ENCODE measurements at regions not wholly inside any gene's neighbourhood (a gene's known extent, or its start where the extent isn't known, plus 50 kb on each side); places are given as distances from the start of the nearest gene placed in this dataset.

DNA sequence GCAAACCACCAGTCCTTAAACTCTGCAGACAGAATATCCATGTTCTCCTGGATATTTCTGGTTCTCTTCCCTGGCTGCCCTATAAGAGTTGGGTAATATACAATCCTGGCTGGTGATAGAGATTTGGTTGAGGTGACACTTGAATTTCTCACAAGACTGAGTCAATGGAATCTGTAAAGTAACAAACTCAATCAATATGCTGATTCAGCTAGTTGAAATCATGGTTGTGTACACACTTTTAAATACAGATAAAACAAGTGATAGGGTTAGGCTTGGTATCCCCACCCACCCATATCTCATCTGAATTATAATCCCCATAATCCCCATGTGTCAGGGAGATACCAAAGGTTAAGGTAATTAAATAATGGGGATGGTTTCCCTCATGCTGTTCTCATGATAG, 349.2 kb upstream of the MAD2L1 start:
- Histone ChIP-seq H3K9me2 (ENCODE audit: insufficient read depth) (peaks cover 6% of the 10 kb centered on the region; the same call in 1 of the 2 replicates), H3K4me3 (no peak overlapping the region)
- no peak for TF ChIP-seq EZH2phosphoT487 (IDR thresholded peaks at IDR 0.05; ENCODE audit: unreplicated experiment)

DNA sequence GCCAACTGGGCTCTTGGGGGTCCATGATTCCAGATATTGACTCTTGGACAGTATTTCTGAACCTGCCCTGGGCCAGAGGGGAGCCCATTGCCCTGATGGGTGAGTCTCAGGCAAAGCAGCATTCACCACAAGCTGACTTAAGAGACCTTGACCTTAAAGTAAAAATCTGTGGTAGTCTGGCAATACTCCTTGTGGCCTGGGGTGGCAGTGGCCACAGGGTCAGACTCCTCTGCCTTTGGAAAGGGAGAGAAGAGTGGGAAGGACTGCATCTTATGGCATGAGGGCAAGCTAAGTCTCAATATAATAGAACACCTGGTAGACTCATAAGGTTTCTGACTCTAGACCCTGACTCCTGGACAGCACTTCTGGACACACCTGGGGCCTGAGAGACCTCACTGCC, 340.3 kb upstream of the MAD2L1 start:
- Histone ChIP-seq H3K4me1 (ENCODE audit: insufficient read depth) (no peaks in the 10 kb centered on the region), H3K9me2 (ENCODE audit: insufficient read depth) (no peaks in the 10 kb centered on the region), H3K27ac (ENCODE audit: low read depth) (no peak overlapping the region), H3K36me3 (ENCODE audit: insufficient read depth) (no peaks in the 10 kb centered on the region), H3F3A (replicated peaks; ENCODE audit: low read depth) (no peaks in the 10 kb centered on the region), H4K20me1 (replicated peaks; ENCODE audit: insufficient read depth) (no peaks in the 10 kb centered on the region), H2AFZ (no peak overlapping the region), H3K27me3 (ENCODE audit: insufficient read depth) (no peaks in the 10 kb centered on the region), H3K79me2 (replicated peaks; ENCODE audit: insufficient read depth) (no peaks in the 10 kb centered on the region), H3K4me3 (no peak overlapping the region), H3K4me2 (no peak overlapping the region)
- ATAC-seq (peak; percentile 52), DNase-seq (ENCODE audit: low spot score) (peak; percentile 26)
- no peaks in the 10 kb centered on the region for H3K27me3 Mint-ChIP-seq (ENCODE audit: insufficient read depth, low read depth, poor library complexity)
- H3K9me3 Mint-ChIP-seq = no peaks in the 10 kb centered on the region; the same call in 2 of the 3 replicates
- H3K4me3 Mint-ChIP-seq = no peak overlapping the region
- TF ChIP-seq, protein P1, sequence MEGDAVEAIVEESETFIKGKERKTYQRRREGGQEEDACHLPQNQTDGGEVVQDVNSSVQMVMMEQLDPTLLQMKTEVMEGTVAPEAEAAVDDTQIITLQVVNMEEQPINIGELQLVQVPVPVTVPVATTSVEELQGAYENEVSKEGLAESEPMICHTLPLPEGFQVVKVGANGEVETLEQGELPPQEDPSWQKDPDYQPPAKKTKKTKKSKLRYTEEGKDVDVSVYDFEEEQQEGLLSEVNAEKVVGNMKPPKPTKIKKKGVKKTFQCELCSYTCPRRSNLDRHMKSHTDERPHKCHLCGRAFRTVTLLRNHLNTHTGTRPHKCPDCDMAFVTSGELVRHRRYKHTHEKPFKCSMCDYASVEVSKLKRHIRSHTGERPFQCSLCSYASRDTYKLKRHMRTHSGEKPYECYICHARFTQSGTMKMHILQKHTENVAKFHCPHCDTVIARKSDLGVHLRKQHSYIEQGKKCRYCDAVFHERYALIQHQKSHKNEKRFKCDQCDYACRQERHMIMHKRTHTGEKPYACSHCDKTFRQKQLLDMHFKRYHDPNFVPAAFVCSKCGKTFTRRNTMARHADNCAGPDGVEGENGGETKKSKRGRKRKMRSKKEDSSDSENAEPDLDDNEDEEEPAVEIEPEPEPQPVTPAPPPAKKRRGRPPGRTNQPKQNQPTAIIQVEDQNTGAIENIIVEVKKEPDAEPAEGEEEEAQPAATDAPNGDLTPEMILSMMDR (conservative IDR thresholded peaks at IDR 0.05; ENCODE audit: low read depth in 2 of 2) = peak; percentile 26 to 36
- TF ChIP-seq CREB1 (CRISPR knock-in tag; IDR thresholded peaks at IDR 0.05; ENCODE audit: low read depth) = no peak
- H3K36me3 Mint-ChIP-seq (ENCODE audit: low read depth) = no peaks in the 10 kb centered on the region
- H3K4me1 Mint-ChIP-seq = peaks cover 3% of the 10 kb centered on the region; the same call in 2 of the 3 replicates
- no peak overlapping the region for H3K27ac Mint-ChIP-seq

More for the DNA sequence above, 349.2 kb upstream of the MAD2L1 start:
- Histone ChIP-seq H3K27ac (ENCODE audit: low read depth) (no peak overlapping the region), H3K79me2 (replicated peaks; ENCODE audit: insufficient read depth) (no peaks in the 10 kb centered on the region), H2AFZ (no peak overlapping the region), H4K20me1 (replicated peaks; ENCODE audit: insufficient read depth) (no peaks in the 10 kb centered on the region), H3K4me1 (ENCODE audit: insufficient read depth) (no peaks in the 10 kb centered on the region), H3K36me3 (ENCODE audit: insufficient read depth) (no peaks in the 10 kb centered on the region), H3K4me2 (no peak overlapping the region), H3F3A (replicated peaks; ENCODE audit: low read depth) (no peaks in the 10 kb centered on the region), H3K27me3 (ENCODE audit: insufficient read depth) (no peaks in the 10 kb centered on the region)
- ATAC-seq (no peak), DNase-seq (ENCODE audit: low spot score) (no peak)
- H3K4me1 Mint-ChIP-seq = no peaks in the 10 kb centered on the region
- peaks cover 16% of the 10 kb centered on the region for H3K9me3 Mint-ChIP-seq
- no peak overlapping the region for H3K27ac Mint-ChIP-seq
- H3K4me3 Mint-ChIP-seq = no peak overlapping the region
- H3K27me3 Mint-ChIP-seq (ENCODE audit: insufficient read depth, low read depth, poor library complexity) = no peaks in the 10 kb centered on the region
- peaks cover 3% of the 10 kb centered on the region; the same call in 1 of the 3 replicates for H3K36me3 Mint-ChIP-seq (ENCODE audit: low read depth)

DNA sequence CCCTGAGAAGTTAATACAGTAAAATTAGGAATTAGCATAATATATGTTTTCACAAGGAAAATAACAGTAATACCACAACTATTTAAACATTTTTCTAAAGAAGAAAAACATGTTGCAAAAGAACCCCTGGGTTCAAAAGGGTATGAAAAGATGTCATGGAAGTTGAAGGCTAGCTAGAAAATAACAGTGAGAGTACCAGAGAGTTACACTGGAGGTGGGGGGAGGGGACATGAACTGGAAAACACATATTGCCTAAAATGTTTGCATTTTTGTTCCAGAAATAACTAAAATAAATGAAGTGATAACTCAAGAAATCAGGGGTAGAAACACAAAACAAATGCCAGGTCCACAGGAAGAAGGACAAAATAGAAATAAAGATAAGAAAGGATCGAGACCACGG, 336.6 kb upstream of the MAD2L1 start:
- Histone ChIP-seq H3K36me3 (ENCODE audit: insufficient read depth) (no peaks in the 10 kb centered on the region), H3K4me2 (no peak overlapping the region), H2AFZ (no peak overlapping the region), H3K79me2 (replicated peaks; ENCODE audit: insufficient read depth) (no peaks in the 10 kb centered on the region), H4K20me1 (replicated peaks; ENCODE audit: insufficient read depth) (no peaks in the 10 kb centered on the region), H3F3A (replicated peaks; ENCODE audit: low read depth) (no peaks in the 10 kb centered on the region), H3K27ac (ENCODE audit: low read depth) (no peak overlapping the region), H3K4me1 (ENCODE audit: insufficient read depth) (no peaks in the 10 kb centered on the region), H3K9me2 (ENCODE audit: insufficient read depth) (no peaks in the 10 kb centered on the region), H3K27me3 (ENCODE audit: insufficient read depth) (no peaks in the 10 kb centered on the region), H3K4me3 (no peak overlapping the region)
- DNase-seq (ENCODE audit: low spot score) = no peak
- Mint-ChIP-seq H3K4me1 (peaks cover 7% of the 10 kb centered on the region), H3K27me3 (ENCODE audit: insufficient read depth, low read depth, poor library complexity) (no peaks in the 10 kb centered on the region), H3K36me3 (ENCODE audit: low read depth) (no peaks in the 10 kb centered on the region), H3K27ac (no peak overlapping the region), H3K9me3 (no peaks in the 10 kb centered on the region), H3K4me3 (no peak overlapping the region)
- no peak for TF ChIP-seq ZNF331 (CRISPR knock-in tag; IDR thresholded peaks at IDR 0.05; ENCODE audit: low read depth)
- no peak for ATAC-seq
